PC-9 (cell line): ENCODE measurements at regions not wholly inside any gene's neighbourhood (a gene's known extent, or its start where the extent isn't known, plus 50 kb on each side); places are given as distances from the start of the nearest gene placed in this dataset.

Experiments used
- EZH2 ChIP-seq: fragments of 200-600 bp; sonication (generic); IDR thresholded peaks from 2 replicates; pipeline ENCODE4 v1.8.0; 2017; ENCODE audit warnings: antibody characterized with exemption, low read depth
- TF ChIP-seq, protein P1 (sequence below): fragments of 200-600 bp; sonication (generic); conservative IDR thresholded peaks from 2 replicates; pipeline ENCODE4 v1.6.1; 2017; ENCODE audit warnings: mixed run types, antibody characterized with exemption, mild to moderate bottlenecking, moderate library complexity

DNA sequence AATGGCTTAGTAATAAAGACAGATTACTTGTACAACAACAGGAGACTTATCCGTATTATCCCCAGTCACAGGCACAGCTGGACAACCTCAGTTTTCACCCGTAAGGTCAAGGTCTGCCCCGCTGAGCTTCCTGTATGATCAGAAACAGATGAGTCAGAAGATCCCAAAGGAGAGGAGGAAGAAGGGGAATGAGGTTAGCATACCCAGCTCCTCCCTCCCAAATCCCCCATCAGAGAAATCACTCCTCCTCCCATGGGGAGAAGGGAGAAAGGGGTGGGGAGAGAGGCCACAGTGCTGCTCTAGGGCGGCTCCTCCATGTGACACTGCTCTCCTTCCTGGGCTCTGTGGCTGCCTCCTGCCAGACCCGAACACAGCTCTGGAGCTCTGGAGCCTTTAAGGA lies 53.8 kb upstream of the SPTBN1 start:
- TF ChIP-seq, protein P1, sequence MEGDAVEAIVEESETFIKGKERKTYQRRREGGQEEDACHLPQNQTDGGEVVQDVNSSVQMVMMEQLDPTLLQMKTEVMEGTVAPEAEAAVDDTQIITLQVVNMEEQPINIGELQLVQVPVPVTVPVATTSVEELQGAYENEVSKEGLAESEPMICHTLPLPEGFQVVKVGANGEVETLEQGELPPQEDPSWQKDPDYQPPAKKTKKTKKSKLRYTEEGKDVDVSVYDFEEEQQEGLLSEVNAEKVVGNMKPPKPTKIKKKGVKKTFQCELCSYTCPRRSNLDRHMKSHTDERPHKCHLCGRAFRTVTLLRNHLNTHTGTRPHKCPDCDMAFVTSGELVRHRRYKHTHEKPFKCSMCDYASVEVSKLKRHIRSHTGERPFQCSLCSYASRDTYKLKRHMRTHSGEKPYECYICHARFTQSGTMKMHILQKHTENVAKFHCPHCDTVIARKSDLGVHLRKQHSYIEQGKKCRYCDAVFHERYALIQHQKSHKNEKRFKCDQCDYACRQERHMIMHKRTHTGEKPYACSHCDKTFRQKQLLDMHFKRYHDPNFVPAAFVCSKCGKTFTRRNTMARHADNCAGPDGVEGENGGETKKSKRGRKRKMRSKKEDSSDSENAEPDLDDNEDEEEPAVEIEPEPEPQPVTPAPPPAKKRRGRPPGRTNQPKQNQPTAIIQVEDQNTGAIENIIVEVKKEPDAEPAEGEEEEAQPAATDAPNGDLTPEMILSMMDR = no peak
- no peak for TF ChIP-seq EZH2
